ENCODE measurements at regions not wholly inside any gene's neighbourhood (a gene's known extent, or its start where the extent isn't known, plus 50 kb on each side); places are given as distances from the start of the nearest gene placed in this dataset.

GRCh38 chr6:41449399-41450245 lies 96.6 kb upstream of the FOXP4 start:
- H3K27me3 ChIP-seq (ENCODE audit: control insufficient read depth, low read length) = peaks cover under 1% of the 10 kb centered on the region
- no peaks in the 10 kb centered on the region for H3K4me1 ChIP-seq (ENCODE audit: control insufficient read depth, low read length)
- H3F3A ChIP-seq (ENCODE audit: control insufficient read depth, insufficient read depth) = no peaks in the 10 kb centered on the region
- H3K9me3 ChIP-seq (ENCODE audit: control insufficient read depth, insufficient read depth, low read length) = no peaks in the 10 kb centered on the region
- H3K4me2 ChIP-seq (ENCODE audit: low read length) = no peak overlapping the region
- no peaks in the 10 kb centered on the region for H3K9me2 ChIP-seq (replicated peaks; ENCODE audit: control insufficient read depth, low read length)
- no peaks in the 10 kb centered on the region for H3K79me2 ChIP-seq (ENCODE audit: control insufficient read depth, low read length)
- H4K20me1 ChIP-seq (ENCODE audit: control insufficient read depth, insufficient read depth, low read depth, low read length) = no peaks in the 10 kb centered on the region
- no peak overlapping the region for H3K27ac ChIP-seq (ENCODE audit: low read depth, low read length)
- H3K4me3 ChIP-seq (ENCODE audit: low read length) = no peak overlapping the region
- H3K36me3 ChIP-seq (ENCODE audit: control insufficient read depth, low read length) = no peaks in the 10 kb centered on the region
- TF ChIP-seq EZH2phosphoT487 (IDR thresholded peaks at IDR 0.05; ENCODE audit: borderline replicate concordance, low read length) (no peak), CTCF (IDR thresholded peaks at IDR 0.05; ENCODE audit: low read depth, low read length, poor library complexity, severe bottlenecking) (no peak)

GRCh38 chr6:41450581-41450980 lies 95.6 kb upstream of the FOXP4 start:
- Histone ChIP-seq H4K20me1 (ENCODE audit: control insufficient read depth, insufficient read depth, low read depth, low read length) (no peaks in the 10 kb centered on the region), H3K27me3 (ENCODE audit: control insufficient read depth, low read length) (peaks cover 4% of the 10 kb centered on the region), H3K9me3 (ENCODE audit: control insufficient read depth, insufficient read depth, low read length) (no peaks in the 10 kb centered on the region), H3F3A (ENCODE audit: control insufficient read depth, insufficient read depth) (no peaks in the 10 kb centered on the region), H3K4me1 (ENCODE audit: control insufficient read depth, low read length) (no peaks in the 10 kb centered on the region), H3K36me3 (ENCODE audit: control insufficient read depth, low read length) (no peaks in the 10 kb centered on the region), H3K4me3 (ENCODE audit: low read length) (no peak overlapping the region), H3K9me2 (replicated peaks; ENCODE audit: control insufficient read depth, low read length) (no peaks in the 10 kb centered on the region), H3K79me2 (ENCODE audit: control insufficient read depth, low read length) (no peaks in the 10 kb centered on the region), H3K27ac (ENCODE audit: low read depth, low read length) (no peak overlapping the region), H3K4me2 (ENCODE audit: low read length) (no peak overlapping the region)
- no peak for TF ChIP-seq CTCF (IDR thresholded peaks at IDR 0.05; ENCODE audit: low read depth, low read length, poor library complexity, severe bottlenecking)
- no peak for TF ChIP-seq EZH2phosphoT487 (IDR thresholded peaks at IDR 0.05; ENCODE audit: borderline replicate concordance, low read length)

- H4K20me1 ChIP-seq (ENCODE audit: control insufficient read depth, insufficient read depth, low read depth, low read length) = no peaks in the 10 kb centered on the region
- H3K9me3 ChIP-seq (ENCODE audit: control insufficient read depth, insufficient read depth, low read length) = no peaks in the 10 kb centered on the region
- peak; percentile 31 for TF ChIP-seq CTCF (IDR thresholded peaks at IDR 0.05; ENCODE audit: low read depth, low read length, poor library complexity, severe bottlenecking)
- no peak for TF ChIP-seq EZH2phosphoT487 (IDR thresholded peaks at IDR 0.05; ENCODE audit: borderline replicate concordance, low read length)
- no peaks in the 10 kb centered on the region for H3K79me2 ChIP-seq (ENCODE audit: control insufficient read depth, low read length)
- no peaks in the 10 kb centered on the region for H3K4me1 ChIP-seq (ENCODE audit: control insufficient read depth, low read length)
- peaks cover 8% of the 10 kb centered on the region for H3K27me3 ChIP-seq (ENCODE audit: control insufficient read depth, low read length)
- H3K9me2 ChIP-seq (replicated peaks; ENCODE audit: control insufficient read depth, low read length) = no peaks in the 10 kb centered on the region
- H3F3A ChIP-seq (ENCODE audit: control insufficient read depth, insufficient read depth) = no peaks in the 10 kb centered on the region
- H3K27ac ChIP-seq (ENCODE audit: low read depth, low read length) = no peak overlapping the region
- H3K4me3 ChIP-seq (ENCODE audit: low read length) = no peak overlapping the region
- no peaks in the 10 kb centered on the region for H3K36me3 ChIP-seq (ENCODE audit: control insufficient read depth, low read length)
- no peak overlapping the region for H3K4me2 ChIP-seq (ENCODE audit: low read length)
Measured at GRCh38 chr6:41451039-41451438, 95.1 kb upstream of the FOXP4 start.

All from DOHH2 (cell line).